SK-N-SH (cell line): ENCODE measurements at regions not wholly inside any gene's neighbourhood (a gene's known extent, or its start where the extent isn't known, plus 50 kb on each side); places are given as distances from the start of the nearest gene placed in this dataset.

Experiments
- CTCF ChIA-PET: fragments of 300-600, 350-600 bp; formaldehyde crosslinking; extraction: SDS; loops from one replicate; lab custom pipeline; 2021; lab: Yijun Ruan, JAX
- POLR2A ChIA-PET: fragments of 350-600 bp; sonication (Branson Sonifier 250); formaldehyde crosslinking; extraction: SDS; loops from one replicate; lab custom pipeline; 2020; ENCODE audit warnings: antibody characterized with exemption, inconsistent platforms; lab: Yijun Ruan, JAX
- DNase-seq: peaks from one replicate; pipeline ENCODE4 v3.0.0; 2012
- H2AFZ ChIP-seq: fragments of 200-600 bp; sonication (generic); 2 replicates; pipeline ENCODE4 v1.8.1; 2016; ENCODE audit warnings: antibody characterized with exemption, mild to moderate bottlenecking, low read depth
- H3F3A ChIP-seq: fragments of 200-600 bp; sonication (generic); replicated peaks from 2 replicates; pipeline ENCODE3; 2016; ENCODE audit warnings: antibody characterized with exemption, mild to moderate bottlenecking; ENCODE audit not compliant: insufficient read depth
- H3K27ac ChIP-seq, 2 experiments: fragments of 200-500 bp in 1 of 2; fragments of 200-600 bp in 1 of 2; sonication (Bioruptor generic) in 1 of 2; sonication (generic), shearing (Covaris generic) in 1 of 2; 2 replicates each; pipeline versions ENCODE4 v1.5.1 to v1.6.1; 2014 to 2016; ENCODE audit warnings: low read depth in 2 of 2, inconsistent platforms in 1 of 2, low read length in 1 of 2, mild to moderate bottlenecking in 1 of 2, mixed read lengths in 1 of 2
- H3K27me3 ChIP-seq: fragments of 200-600 bp; sonication (generic), shearing (Covaris generic); 2 replicates; pipeline ENCODE4 v1.6.1; 2016; ENCODE audit warnings: mixed run types; ENCODE audit not compliant: insufficient read depth
- H3K36me3 ChIP-seq, 2 experiments: fragments of 200-500 bp in 1 of 2; fragments of 200-600 bp in 1 of 2; sonication (Bioruptor generic) in 1 of 2; sonication (generic) in 1 of 2; replicated peaks in 1 of 2; 2 replicates each; pipeline versions ENCODE3 to v1.5.1; 2014 to 2016; ENCODE audit warnings: low read length in 1 of 2, mild to moderate bottlenecking in 1 of 2; ENCODE audit not compliant: insufficient read depth in 2 of 2, control insufficient read depth in 1 of 2
- H3K4me1 ChIP-seq, 2 experiments: fragments of 200-500 bp in 1 of 2; fragments of 200-600 bp in 1 of 2; sonication (Bioruptor generic) in 1 of 2; sonication (generic), shearing (Covaris generic) in 1 of 2; 2 replicates each; pipeline versions ENCODE4 v1.5.1 to v1.6.1; 2014 to 2016; ENCODE audit warnings: low read depth in 1 of 2, low read length in 1 of 2, mixed run types in 1 of 2; ENCODE audit not compliant: insufficient read depth in 2 of 2, control insufficient read depth in 1 of 2
- H3K4me2 ChIP-seq: fragments of 200-600 bp; sonication (generic), shearing (Covaris generic); 2 replicates; pipeline ENCODE4 v1.6.1; 2017; ENCODE audit warnings: mixed run types
- H3K4me3 ChIP-seq, 2 experiments: fragments of 200-500 bp in 1 of 2; fragments of 200-600 bp in 1 of 2; sonication (Bioruptor generic) in 1 of 2; sonication (generic), shearing (Covaris generic) in 1 of 2; 2 replicates each; pipeline versions ENCODE4 v1.5.1 to v1.8.1; 2014 to 2016; ENCODE audit warnings: low read depth in 2 of 2, inconsistent platforms in 1 of 2, low read length in 1 of 2, mild to moderate bottlenecking in 1 of 2, mixed read lengths in 1 of 2, moderate library complexity in 1 of 2
- H3K79me2 ChIP-seq: fragments of 200-600 bp; sonication (generic); 2 replicates; pipeline ENCODE4 v1.8.1; 2017; ENCODE audit warnings: mild to moderate bottlenecking; ENCODE audit not compliant: insufficient read depth
- H3K9ac ChIP-seq: fragments of 200-600 bp; sonication (generic); 2 replicates; pipeline ENCODE4 v1.6.1; 2017; ENCODE audit warnings: mixed run types
- H3K9me2 ChIP-seq: fragments of 200-600 bp; sonication (generic); 2 replicates; pipeline ENCODE4 v1.6.1; 2017; ENCODE audit warnings: mixed run types
- H3K9me3 ChIP-seq: fragments of 200-600 bp; sonication (generic); 2 replicates; pipeline ENCODE4 v1.6.1; 2017; ENCODE audit warnings: mixed run types, mild to moderate bottlenecking, moderate library complexity
- H4K20me1 ChIP-seq: fragments of 200-600 bp; sonication (generic); 2 replicates; pipeline ENCODE4 v1.6.1; 2017; ENCODE audit warnings: mild to moderate bottlenecking, mixed run types; ENCODE audit not compliant: insufficient read depth
- CTCF ChIP-seq: fragments of 200-600 bp; sonication (generic); IDR thresholded peaks from 2 replicates; pipeline ENCODE4 v1.6.1; 2017; ENCODE audit warnings: antibody characterized with exemption, mild to moderate bottlenecking, moderate library complexity
- EP300 ChIP-seq, 2 experiments: IDR thresholded peaks; 2 replicates each; pipeline versions ENCODE4 v1.4.0 to v1.6.1; 2012; ENCODE audit warnings: borderline replicate concordance in 1 of 2, low read depth in 1 of 2, low read length in 1 of 2
- EZH2phosphoT487 ChIP-seq: fragments of 200-600 bp; sonication (generic); IDR thresholded peaks from 2 replicates; pipeline ENCODE4 v1.6.1; 2017; ENCODE audit warnings: low read depth, mixed run types, mild to moderate bottlenecking, antibody characterized with exemption, moderate library complexity, borderline replicate concordance
- FOSL2 ChIP-seq: IDR thresholded peaks from 2 replicates; pipeline ENCODE4 v1.4.0; 2012; ENCODE audit warnings: low read depth, mild to moderate bottlenecking, moderate library complexity, borderline replicate concordance
- FOXJ3 ChIP-seq: sonication (generic); formaldehyde crosslinking; IDR thresholded peaks from 2 replicates; pipeline ENCODE4 v1.5.1; 2020; ENCODE audit warnings: mild to moderate bottlenecking, missing genetic modification reagents
- FOXM1 ChIP-seq: IDR thresholded peaks from 2 replicates; pipeline ENCODE4 v1.4.0; 2012; ENCODE audit warnings: low read depth, mild to moderate bottlenecking
- GATA2 ChIP-seq: sonication (generic); formaldehyde crosslinking; IDR thresholded peaks from 2 replicates; pipeline ENCODE4 v1.5.0; 2020; ENCODE audit warnings: mild to moderate bottlenecking, missing genetic modification reagents
- MXI1 ChIP-seq: IDR thresholded peaks from 2 replicates; pipeline ENCODE4 v1.6.1; 2012; ENCODE audit warnings: mild to moderate bottlenecking, low read depth, low read length, improper control_type of control experiment
- NRF1 ChIP-seq: IDR thresholded peaks from 2 replicates; pipeline ENCODE4 v1.6.1; 2012; ENCODE audit warnings: low read depth, mild to moderate bottlenecking, low read length
- RAD21 ChIP-seq: IDR thresholded peaks from 2 replicates; pipeline ENCODE4 v1.6.1; 2012; ENCODE audit warnings: mild to moderate bottlenecking, low read length
- RCOR1 ChIP-seq: fragments of 150-350 bp; IDR thresholded peaks from 2 replicates; pipeline ENCODE4 v1.6.1; 2017; ENCODE audit warnings: antibody characterized with exemption, low read length
- RFX5 ChIP-seq: IDR thresholded peaks from 2 replicates; pipeline ENCODE4 v1.6.1; 2012; ENCODE audit warnings: mild to moderate bottlenecking, improper control_type of control experiment, low read length
- RXRA ChIP-seq: IDR thresholded peaks from 2 replicates; pipeline ENCODE4 v1.4.0; 2012; ENCODE audit warnings: low read depth, mild to moderate bottlenecking, borderline replicate concordance
- TAF1 ChIP-seq: IDR thresholded peaks from 2 replicates; pipeline ENCODE4 v1.6.1; 2012; ENCODE audit warnings: low read depth, mild to moderate bottlenecking, low read length, moderate library complexity, borderline replicate concordance
- TCF12 ChIP-seq: IDR thresholded peaks from 2 replicates; pipeline ENCODE4 v1.4.0; 2012
- YY1 ChIP-seq: IDR thresholded peaks from 2 replicates; pipeline ENCODE4 v1.4.0; 2012; ENCODE audit warnings: low read depth, mild to moderate bottlenecking
- WGBS: methylation state at CpG from one replicate; pipeline ENCODE4 v1.1.6; 2017; ENCODE audit warnings: low lambda C conversion rate; 5-methylcytosine and 5-hydroxymethylcytosine counted together
- TF ChIP-seq, protein P1 (sequence below): fragments of 150-350 bp; IDR thresholded peaks from 2 replicates; pipeline ENCODE4 v1.6.1; 2016; ENCODE audit warnings: mild to moderate bottlenecking, low read depth, low read length
- TF ChIP-seq, protein P2 (sequence below): IDR thresholded peaks from 2 replicates; pipeline ENCODE4 v1.4.0; 2012; ENCODE audit warnings: low read depth, borderline replicate concordance
- TF ChIP-seq, protein P3 (sequence below): IDR thresholded peaks from 2 replicates; pipeline ENCODE4 v1.4.0; 2012; ENCODE audit warnings: low read depth, borderline replicate concordance

DNA sequence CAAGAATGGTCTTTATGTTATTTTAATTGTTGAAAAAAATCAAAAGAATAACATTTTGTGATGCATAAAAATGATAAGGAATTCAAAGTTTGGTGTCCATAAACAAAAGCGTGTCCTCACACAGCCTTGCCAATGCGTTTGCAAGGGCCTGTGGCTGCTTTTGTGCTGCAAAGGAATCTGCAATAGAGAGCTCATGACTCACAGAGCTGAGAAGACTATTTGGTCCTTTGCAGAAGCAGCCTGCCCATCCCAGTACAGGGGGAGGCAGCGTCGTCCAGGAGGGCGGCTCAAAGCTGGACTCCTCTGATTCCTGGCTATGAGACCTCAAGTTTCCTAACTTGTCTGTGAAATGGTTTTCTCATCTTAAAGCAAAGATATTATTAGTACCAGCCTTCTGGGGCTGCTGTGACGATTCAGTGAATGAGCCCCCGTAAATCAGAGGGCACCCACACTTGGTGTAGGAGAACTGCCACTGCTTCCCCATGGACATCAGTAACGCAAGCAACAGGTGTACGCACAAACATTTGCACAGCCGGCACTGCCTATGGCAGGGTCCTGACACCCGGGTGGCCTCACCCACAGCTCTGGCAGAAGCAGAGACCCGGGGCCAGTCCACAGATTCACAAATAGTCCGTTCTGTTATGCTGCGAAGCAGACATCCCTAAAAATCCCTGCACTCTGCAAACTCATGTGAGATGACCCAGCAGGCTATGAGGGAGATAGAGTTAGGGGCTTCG lies 70.6 kb upstream of the ASAP2 start:
- no peak for DNase-seq
- no peaks in the 10 kb centered on the region for H3K27me3 ChIP-seq
- H3K27ac ChIP-seq, result no peak overlapping the region
- peaks cover 0 to 3% of the 10 kb centered on the region in 2 experiments; a peak in 1 of 4 replicates for H3K4me1 ChIP-seq
- peaks cover 12% of the 10 kb centered on the region for H3F3A ChIP-seq
- TF ChIP-seq NRF1 (no peak), FOSL2 (0 out of 2 replicates have a peak, but pooled peaks have one; percentile 16)
- no peaks in the 10 kb centered on the region for H3K36me3 ChIP-seq
- no peaks in the 10 kb centered on the region for H4K20me1 ChIP-seq
- no peaks in the 10 kb centered on the region for H3K79me2 ChIP-seq
- H2AFZ ChIP-seq, result no peak overlapping the region
- H3K4me3 ChIP-seq, result no peak overlapping the region
- CTCF ChIA-PET, result interaction anchor here (1.0 kb wide), 1 partner anchor 254 kb away, joined by 3 read pairs; no protein-coding TSS in a partner anchor
- POLR2A ChIA-PET, result no interaction called here
- no peak overlapping the region for H3K9ac ChIP-seq
- no peaks in the 10 kb centered on the region; the same call in 1 of the 2 replicates for H3K9me3 ChIP-seq
- no peaks in the 10 kb centered on the region for H3K9me2 ChIP-seq
- no peak overlapping the region for H3K4me2 ChIP-seq
- 88% methylated on average over 14 of the region's 15 CpGs for WGBS

GRCh38 chr2:9127316-9127715 lies 79.3 kb upstream of the ASAP2 start:
- no peak overlapping the region for H3K4me3 ChIP-seq
- 84% methylated on average over 5 of the region's 8 CpGs for WGBS
- H3K79me2 ChIP-seq, result no peaks in the 10 kb centered on the region
- peaks cover 5% of the 10 kb centered on the region for H3F3A ChIP-seq
- CTCF ChIA-PET, result interaction anchor here (1.0 to 1.8 kb wide), 2 partner anchors 12 to 15 kb away, joined by 4 read pairs; no protein-coding TSS in a partner anchor
- H3K9ac ChIP-seq, result no peak overlapping the region
- no peak overlapping the region for H2AFZ ChIP-seq
- no peaks in the 10 kb centered on the region for H3K27me3 ChIP-seq
- no peak overlapping the region for H3K27ac ChIP-seq
- H3K36me3 ChIP-seq, result no peaks in the 10 kb centered on the region
- H3K4me2 ChIP-seq, result no peak overlapping the region
- H3K9me3 ChIP-seq, result no peaks in the 10 kb centered on the region
- H4K20me1 ChIP-seq, result no peaks in the 10 kb centered on the region
- no peak for DNase-seq
- H3K9me2 ChIP-seq, result no peaks in the 10 kb centered on the region
- TF ChIP-seq, protein P1, sequence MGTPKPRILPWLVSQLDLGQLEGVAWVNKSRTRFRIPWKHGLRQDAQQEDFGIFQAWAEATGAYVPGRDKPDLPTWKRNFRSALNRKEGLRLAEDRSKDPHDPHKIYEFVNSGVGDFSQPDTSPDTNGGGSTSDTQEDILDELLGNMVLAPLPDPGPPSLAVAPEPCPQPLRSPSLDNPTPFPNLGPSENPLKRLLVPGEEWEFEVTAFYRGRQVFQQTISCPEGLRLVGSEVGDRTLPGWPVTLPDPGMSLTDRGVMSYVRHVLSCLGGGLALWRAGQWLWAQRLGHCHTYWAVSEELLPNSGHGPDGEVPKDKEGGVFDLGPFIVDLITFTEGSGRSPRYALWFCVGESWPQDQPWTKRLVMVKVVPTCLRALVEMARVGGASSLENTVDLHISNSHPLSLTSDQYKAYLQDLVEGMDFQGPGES, result no peak
- TF ChIP-seq CTCF (no peak), MXI1 (no peak), EZH2phosphoT487 (no peak), FOXM1 (no peak), RXRA (no peak), TCF12 (no peak), EP300 (IDR thresholded peaks at IDR 0.05; ENCODE audit: borderline replicate concordance in 1 of 2, low read depth in 1 of 2, low read length in 1 of 2) (no peak), YY1 (no peak), TAF1 (no peak), NRF1 (no peak), GATA2 (CRISPR knock-in tag) (no peak), RFX5 (no peak), FOXJ3 (CRISPR knock-in tag) (no peak), RAD21 (no peak), RCOR1 (no peak)
- TF ChIP-seq, protein P2, sequence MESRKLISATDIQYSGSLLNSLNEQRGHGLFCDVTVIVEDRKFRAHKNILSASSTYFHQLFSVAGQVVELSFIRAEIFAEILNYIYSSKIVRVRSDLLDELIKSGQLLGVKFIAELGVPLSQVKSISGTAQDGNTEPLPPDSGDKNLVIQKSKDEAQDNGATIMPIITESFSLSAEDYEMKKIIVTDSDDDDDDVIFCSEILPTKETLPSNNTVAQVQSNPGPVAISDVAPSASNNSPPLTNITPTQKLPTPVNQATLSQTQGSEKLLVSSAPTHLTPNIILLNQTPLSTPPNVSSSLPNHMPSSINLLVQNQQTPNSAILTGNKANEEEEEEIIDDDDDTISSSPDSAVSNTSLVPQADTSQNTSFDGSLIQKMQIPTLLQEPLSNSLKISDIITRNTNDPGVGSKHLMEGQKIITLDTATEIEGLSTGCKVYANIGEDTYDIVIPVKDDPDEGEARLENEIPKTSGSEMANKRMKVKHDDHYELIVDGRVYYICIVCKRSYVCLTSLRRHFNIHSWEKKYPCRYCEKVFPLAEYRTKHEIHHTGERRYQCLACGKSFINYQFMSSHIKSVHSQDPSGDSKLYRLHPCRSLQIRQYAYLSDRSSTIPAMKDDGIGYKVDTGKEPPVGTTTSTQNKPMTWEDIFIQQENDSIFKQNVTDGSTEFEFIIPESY, result no peak
- TF ChIP-seq, protein P3, sequence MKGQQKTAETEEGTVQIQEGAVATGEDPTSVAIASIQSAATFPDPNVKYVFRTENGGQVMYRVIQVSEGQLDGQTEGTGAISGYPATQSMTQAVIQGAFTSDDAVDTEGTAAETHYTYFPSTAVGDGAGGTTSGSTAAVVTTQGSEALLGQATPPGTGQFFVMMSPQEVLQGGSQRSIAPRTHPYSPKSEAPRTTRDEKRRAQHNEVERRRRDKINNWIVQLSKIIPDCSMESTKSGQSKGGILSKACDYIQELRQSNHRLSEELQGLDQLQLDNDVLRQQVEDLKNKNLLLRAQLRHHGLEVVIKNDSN, result no peak
- TF ChIP-seq, all 33 proteins: peak for 0
- POLR2A ChIA-PET, result no interaction called here
- no peaks in the 10 kb centered on the region; a peak in 1 of 4 replicates for H3K4me1 ChIP-seq
